ENCODE measurements at regions not wholly inside any gene's neighbourhood (a gene's known extent, or its start where the extent isn't known, plus 50 kb on each side); places are given as distances from the start of the nearest gene placed in this dataset.

- H2AFZ ChIP-seq (ENCODE audit: low read depth): no peak overlapping the region
- no peak for TF ChIP-seq CTCF (conservative IDR thresholded peaks at IDR 0.05; ENCODE audit: low read depth, low read length)
Observed at GRCh38 chr14:81942071-81942470, 408.4 kb upstream of the SEL1L start.

GRCh38 chr14:81946375-81946774, 412.7 kb upstream of the SEL1L start:
- Histone ChIP-seq H4K20me1 (ENCODE audit: insufficient read depth) (no peaks in the 10 kb centered on the region), H3K36me3 (ENCODE audit: insufficient read depth) (no peaks in the 10 kb centered on the region), H3K4me1 (ENCODE audit: low read depth, poor library complexity, severe bottlenecking) (no peaks in the 10 kb centered on the region), H3K79me2 (ENCODE audit: insufficient read depth, low read depth) (no peaks in the 10 kb centered on the region), H3K9ac (no peak overlapping the region), H3K27ac (no peak overlapping the region), H3K4me2 (no peak overlapping the region), H2AFZ (ENCODE audit: low read depth) (no peak overlapping the region), H3K27me3 (ENCODE audit: insufficient read depth, low read depth) (no peaks in the 10 kb centered on the region), H3K4me3 (IDR thresholded peaks at IDR 0.05; ENCODE audit: insufficient read depth, low read depth, low read length) (no peak overlapping the region)
- TF ChIP-seq CTCF (conservative IDR thresholded peaks at IDR 0.05; ENCODE audit: low read depth, low read length): no peak

More at GRCh38 chr14:81942071-81942470, 408.4 kb upstream of the SEL1L start:
- Histone ChIP-seq H4K20me1 (ENCODE audit: insufficient read depth) (no peaks in the 10 kb centered on the region), H3K79me2 (ENCODE audit: insufficient read depth, low read depth) (no peaks in the 10 kb centered on the region), H3K36me3 (ENCODE audit: insufficient read depth) (no peaks in the 10 kb centered on the region), H3K9ac (no peak overlapping the region), H3K4me3 (IDR thresholded peaks at IDR 0.05; ENCODE audit: insufficient read depth, low read depth, low read length) (no peak overlapping the region), H3K27me3 (ENCODE audit: insufficient read depth, low read depth) (no peaks in the 10 kb centered on the region), H3K4me1 (ENCODE audit: low read depth, poor library complexity, severe bottlenecking) (no peaks in the 10 kb centered on the region), H3K4me2 (no peak overlapping the region), H3K27ac (no peak overlapping the region)

- no peaks in the 10 kb centered on the region for H4K20me1 ChIP-seq (ENCODE audit: insufficient read depth)
- no peak overlapping the region for H3K27ac ChIP-seq
- H3K36me3 ChIP-seq (ENCODE audit: insufficient read depth): no peaks in the 10 kb centered on the region
- TF ChIP-seq CTCF (conservative IDR thresholded peaks at IDR 0.05; ENCODE audit: low read depth, low read length): no peak
- no peaks in the 10 kb centered on the region for H3K4me1 ChIP-seq (ENCODE audit: low read depth, poor library complexity, severe bottlenecking)
- no peaks in the 10 kb centered on the region for H3K27me3 ChIP-seq (ENCODE audit: insufficient read depth, low read depth)
- H3K4me3 ChIP-seq (IDR thresholded peaks at IDR 0.05; ENCODE audit: insufficient read depth, low read depth, low read length): no peak overlapping the region
- H3K9ac ChIP-seq: no peak overlapping the region
- no peaks in the 10 kb centered on the region for H3K79me2 ChIP-seq (ENCODE audit: insufficient read depth, low read depth)
- H2AFZ ChIP-seq (ENCODE audit: low read depth): no peak overlapping the region
- no peak overlapping the region for H3K4me2 ChIP-seq
Observed at GRCh38 chr14:81946834-81947798, 413.5 kb upstream of the SEL1L start.

GRCh38 chr14:81952917-81953316, 419.3 kb upstream of the SEL1L start:
- Histone ChIP-seq H3K27me3 (ENCODE audit: insufficient read depth, low read depth) (no peaks in the 10 kb centered on the region), H3K36me3 (ENCODE audit: insufficient read depth) (no peaks in the 10 kb centered on the region), H3K9ac (no peak overlapping the region), H3K4me2 (no peak overlapping the region), H2AFZ (ENCODE audit: low read depth) (no peak overlapping the region), H3K4me3 (IDR thresholded peaks at IDR 0.05; ENCODE audit: insufficient read depth, low read depth, low read length) (no peak overlapping the region), H3K79me2 (ENCODE audit: insufficient read depth, low read depth) (no peaks in the 10 kb centered on the region), H3K4me1 (ENCODE audit: low read depth, poor library complexity, severe bottlenecking) (no peaks in the 10 kb centered on the region), H3K27ac (no peak overlapping the region), H4K20me1 (ENCODE audit: insufficient read depth) (no peaks in the 10 kb centered on the region)
- TF ChIP-seq CTCF (conservative IDR thresholded peaks at IDR 0.05; ENCODE audit: low read depth, low read length): no peak
